NT2/D1 (cell line): ENCODE measurements at regions not wholly inside any gene's neighbourhood (a gene's known extent, or its start where the extent isn't known, plus 50 kb on each side); places are given as distances from the start of the nearest gene placed in this dataset.
"Not testable (repeated sequence)": the region's sequence is repeated elsewhere in the genome, so short reads cannot be mapped to it uniquely, and the experiment has no call there.

Experiments
- DNase-seq: peaks from one replicate; pipeline ENCODE4 v3.0.0-alpha.2; 2011; ENCODE audit warnings: low read depth, low spot score
- H3K27me3 ChIP-seq: 2 replicates; pipeline ENCODE4 v1.6.0; 2011; ENCODE audit warnings: mild to moderate bottlenecking; ENCODE audit not compliant: insufficient read length, insufficient read depth
- H3K36me3 ChIP-seq: 2 replicates; pipeline ENCODE4 v1.6.1; 2011; ENCODE audit warnings: mild to moderate bottlenecking, low read length, mixed read lengths; ENCODE audit not compliant: insufficient read depth, insufficient read length
- H3K4me1 ChIP-seq: 2 replicates; pipeline ENCODE4 v1.5.1; 2011; ENCODE audit not compliant: insufficient read depth, insufficient read length
- H3K4me3 ChIP-seq: 2 replicates; pipeline ENCODE4 v1.5.1; 2011; ENCODE audit warnings: low read depth; ENCODE audit not compliant: insufficient read length
- H3K9ac ChIP-seq: 2 replicates; pipeline ENCODE4 v1.6.0; 2011; ENCODE audit warnings: low read depth; ENCODE audit not compliant: insufficient read length
- H3K9me3 ChIP-seq: 2 replicates; pipeline ENCODE4 v1.5.1; 2011; ENCODE audit warnings: mild to moderate bottlenecking, low read length; ENCODE audit not compliant: insufficient read depth
- SUZ12 ChIP-seq: IDR thresholded peaks from 2 replicates; pipeline ENCODE4 v1.6.1; 2011; ENCODE audit not compliant: insufficient read length, insufficient read depth; ENCODE audit errors: extremely low read depth
- YY1 ChIP-seq: IDR thresholded peaks from 2 replicates; pipeline ENCODE4 v1.6.1; 2011; ENCODE audit not compliant: insufficient read length, insufficient read depth
- ZNF274 ChIP-seq: IDR thresholded peaks from 2 replicates; pipeline ENCODE4 v1.6.1; 2011; ENCODE audit warnings: mild to moderate bottlenecking, low read depth, low read length

DNA sequence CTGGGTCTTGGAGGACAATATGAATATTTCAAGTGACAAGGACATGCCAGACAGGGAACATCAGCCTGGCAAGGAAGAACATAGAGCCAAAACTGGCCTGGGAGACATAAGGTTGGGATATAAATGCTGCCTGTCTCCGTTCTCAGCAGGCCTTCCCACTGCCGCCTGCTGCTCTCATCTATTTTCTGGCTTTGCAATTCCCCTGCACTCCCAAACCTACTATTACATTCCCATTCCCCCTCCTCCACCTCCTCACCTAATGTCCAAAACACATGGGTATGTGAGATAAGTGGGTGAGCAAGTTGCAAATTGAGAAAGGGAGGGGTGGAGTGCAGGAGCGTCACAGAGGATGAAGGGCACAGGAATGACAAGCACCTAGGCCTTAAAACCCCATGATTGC, 244.3 kb upstream of the CDH8 start:
- no peaks in the 10 kb centered on the region for H3K36me3 ChIP-seq
- no peak overlapping the region for H3K4me3 ChIP-seq
- TF ChIP-seq ZNF274 = no peak
- no peak for TF ChIP-seq YY1
- TF ChIP-seq SUZ12 = no peak
- H3K9me3 ChIP-seq = no peaks in the 10 kb centered on the region
- no peaks in the 10 kb centered on the region for H3K27me3 ChIP-seq
- H3K9ac ChIP-seq = no peak overlapping the region
- H3K4me1 ChIP-seq = no peaks in the 10 kb centered on the region
- no peak for DNase-seq

DNA sequence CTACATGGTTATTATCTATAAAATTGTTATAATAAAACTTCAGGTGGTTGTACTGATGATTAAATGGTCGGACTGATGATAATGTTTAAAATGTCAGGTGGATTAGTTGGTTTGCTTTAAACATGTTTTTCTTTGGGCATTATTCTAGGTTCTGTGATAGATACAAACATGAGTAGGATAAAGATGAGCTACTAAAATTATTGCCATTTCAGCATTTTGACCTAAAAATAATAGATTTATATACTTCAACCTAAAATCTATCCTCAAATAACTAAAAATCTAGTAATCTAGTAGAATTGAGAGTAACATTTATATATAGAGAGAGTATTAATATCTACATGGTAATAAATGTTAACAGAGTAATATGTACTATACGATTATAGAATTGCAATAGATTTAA, 241.7 kb upstream of the CDH8 start:
- Histone ChIP-seq H3K4me3 (no peak overlapping the region), H3K4me1 (no peaks in the 10 kb centered on the region), H3K36me3 (no peaks in the 10 kb centered on the region), H3K27me3 (no peaks in the 10 kb centered on the region), H3K9ac (no peak overlapping the region), H3K9me3 (no peaks in the 10 kb centered on the region; the same call in 1 of the 2 replicates)
- TF ChIP-seq SUZ12 (no peak), YY1 (no peak), ZNF274 (no peak)
- no peak for DNase-seq

DNA sequence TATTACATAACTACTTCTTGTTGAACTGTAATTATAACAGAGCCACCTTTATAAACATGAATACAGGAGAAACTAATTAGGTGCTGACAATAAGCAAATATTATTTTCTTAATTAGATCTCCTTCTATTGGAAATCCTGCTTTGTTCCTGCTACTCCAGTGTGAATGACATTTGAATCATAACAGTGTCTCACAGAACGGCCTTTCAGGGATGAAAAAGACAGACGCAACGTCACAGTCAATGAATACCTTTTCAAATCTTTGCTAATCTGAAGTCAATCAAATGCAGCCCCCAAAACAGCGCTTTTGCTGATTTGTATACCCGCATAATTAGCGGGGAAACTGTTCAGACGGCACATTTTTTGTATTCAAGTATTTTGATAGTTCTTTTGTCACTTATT, 240.4 kb upstream of the CDH8 start:
- Histone ChIP-seq H3K4me3 (no peak overlapping the region), H3K27me3 (no peaks in the 10 kb centered on the region), H3K9ac (no peak overlapping the region), H3K36me3 (no peaks in the 10 kb centered on the region), H3K9me3 (no peaks in the 10 kb centered on the region; the same call in 1 of the 2 replicates), H3K4me1 (no peaks in the 10 kb centered on the region)
- no peak for TF ChIP-seq YY1
- TF ChIP-seq SUZ12 = no peak
- TF ChIP-seq ZNF274 = no peak
- no peak for DNase-seq

- Histone ChIP-seq H3K9ac (no peak overlapping the region), H3K4me3 (no peak overlapping the region), H3K9me3 (no peaks in the 10 kb centered on the region; the same call in 1 of the 2 replicates), H3K27me3 (no peaks in the 10 kb centered on the region), H3K36me3 (no peaks in the 10 kb centered on the region), H3K4me1 (no peaks in the 10 kb centered on the region)
- no peak for DNase-seq
- TF ChIP-seq SUZ12 (no peak), YY1 (no peak), ZNF274 (no peak)
Measured at GRCh38 chr16:62272035-62272434, 235.8 kb upstream of the CDH8 start.

GRCh38 chr16:62261760-62262159, 225.5 kb upstream of the CDH8 start:
- TF ChIP-seq ZNF274 (no peak), YY1 (no peak), SUZ12 (no peak)
- Histone ChIP-seq H3K9ac (no peak overlapping the region), H3K4me3 (no peak overlapping the region), H3K4me1 (no peaks in the 10 kb centered on the region), H3K36me3 (no peaks in the 10 kb centered on the region), H3K27me3 (no peaks in the 10 kb centered on the region), H3K9me3 (peaks cover 14% of the 10 kb centered on the region; the same call in 1 of the 2 replicates)
- no peak for DNase-seq

DNA sequence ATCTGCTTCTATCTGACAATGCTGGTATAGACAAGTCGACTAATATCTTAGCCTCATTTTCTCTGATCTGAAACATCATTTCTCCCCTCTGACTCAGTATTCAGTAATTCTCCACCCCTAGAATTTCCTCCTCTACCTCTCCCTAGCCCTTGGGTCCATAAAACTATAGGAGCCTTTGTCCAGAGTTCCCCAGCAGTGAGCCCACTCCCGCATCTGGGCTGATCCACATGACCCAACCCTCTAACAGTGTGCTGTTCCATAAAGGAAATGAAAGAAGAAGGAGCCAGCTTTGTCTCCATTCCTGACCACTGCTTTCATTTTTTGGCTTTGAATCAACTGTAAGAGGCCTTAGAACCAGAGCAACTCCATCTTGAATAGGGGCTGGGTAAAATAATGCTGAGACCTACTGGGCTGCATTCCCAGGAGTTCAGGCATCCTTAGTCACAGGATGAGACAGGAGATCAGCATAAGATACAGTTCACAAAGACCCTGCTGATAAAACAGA, 222.7 kb upstream of the CDH8 start:
- not testable (repeated sequence) for H3K4me1 ChIP-seq, H3K36me3 ChIP-seq, H3K9ac ChIP-seq, H3K27me3 ChIP-seq, DNase-seq, H3K9me3 ChIP-seq, H3K4me3 ChIP-seq

- no peaks in the 10 kb centered on the region for H3K36me3 ChIP-seq
Measured at GRCh38 chr16:62256406-62256805, 220.2 kb upstream of the CDH8 start.

DNA sequence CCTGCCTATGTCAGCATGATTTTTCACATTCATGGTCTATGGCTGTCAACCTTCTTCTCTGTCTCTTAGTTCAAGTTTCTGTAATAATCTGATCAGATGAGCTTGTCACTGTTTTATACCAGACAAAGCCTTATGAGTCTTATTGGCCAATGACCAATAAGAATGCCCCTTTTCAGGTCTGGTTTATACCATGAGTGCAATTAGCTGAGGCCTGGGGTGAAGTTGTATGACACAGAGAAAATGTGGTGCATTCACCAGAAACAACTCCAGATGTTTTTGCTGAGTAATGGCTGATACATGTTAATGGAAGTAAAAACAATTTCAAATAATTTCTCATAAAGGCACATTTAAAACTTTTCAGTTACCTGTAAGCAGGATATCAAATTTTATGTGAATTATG, 218.6 kb upstream of the CDH8 start:
- DNase-seq = no peak
- no peaks in the 10 kb centered on the region for H3K4me1 ChIP-seq

More at GRCh38 chr16:62256406-62256805, 220.2 kb upstream of the CDH8 start:
- DNase-seq = no peak
- no peak overlapping the region for H3K4me3 ChIP-seq
- no peak for TF ChIP-seq YY1
- no peaks in the 10 kb centered on the region for H3K4me1 ChIP-seq
- no peaks in the 10 kb centered on the region for H3K27me3 ChIP-seq
- H3K9me3 ChIP-seq = no peaks in the 10 kb centered on the region
- H3K9ac ChIP-seq = no peak overlapping the region

More for the DNA sequence above, 218.6 kb upstream of the CDH8 start:
- no peak overlapping the region for H3K9ac ChIP-seq
- TF ChIP-seq SUZ12 (no peak), YY1 (no peak), ZNF274 (no peak)
- H3K27me3 ChIP-seq = no peaks in the 10 kb centered on the region
- no peak overlapping the region for H3K4me3 ChIP-seq
- H3K36me3 ChIP-seq = no peaks in the 10 kb centered on the region
- H3K9me3 ChIP-seq = no peaks in the 10 kb centered on the region
